ENCODE measurements at regions not wholly inside any gene's neighbourhood (a gene's known extent, or its start where the extent isn't known, plus 50 kb on each side); places are given as distances from the start of the nearest gene placed in this dataset.
A peak's percentile ranks its signal among the peaks of the same experiment; 100 is the strongest.

DNA sequence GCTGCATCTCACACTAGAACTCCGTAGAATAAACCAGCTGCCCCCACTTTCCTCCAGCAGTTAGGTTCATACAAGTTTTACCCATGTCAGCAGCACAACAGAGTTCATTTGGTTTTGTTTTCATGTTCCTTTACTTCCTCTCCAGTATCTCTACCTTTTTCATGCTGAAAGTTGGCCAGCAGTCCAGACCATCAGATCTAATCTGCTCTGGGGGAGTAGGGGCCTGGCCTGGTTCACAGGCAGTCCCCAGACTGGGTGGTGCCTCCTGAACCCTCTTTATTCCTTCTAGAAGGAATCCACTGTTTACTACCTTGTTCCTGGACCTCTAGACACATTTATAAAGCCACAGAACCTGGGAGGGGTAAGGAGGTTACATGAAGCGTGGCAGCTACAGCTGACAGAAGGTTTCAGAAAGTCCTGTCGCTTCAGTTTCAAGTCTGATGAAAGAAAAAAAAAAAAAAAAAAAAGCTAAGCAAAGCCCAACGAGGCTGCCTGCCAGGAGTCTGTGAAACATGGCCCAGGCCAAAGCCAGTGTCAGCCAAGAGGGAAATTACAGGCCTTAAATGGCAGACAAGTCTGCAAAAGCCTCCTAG, 184.6 kb upstream of the JUN start:
- Histone ChIP-seq H4K20me1 (replicated peaks; ENCODE audit: control insufficient read depth, insufficient read depth, low read length) (no peaks in the 10 kb centered on the region), H3K9me3 (replicated peaks; ENCODE audit: control insufficient read depth, insufficient read depth, low read depth, low read length) (no peaks in the 10 kb centered on the region), H3K4me3 (no peak overlapping the region), H3K79me2 (ENCODE audit: control insufficient read depth, insufficient read depth, low read length) (no peaks in the 10 kb centered on the region), H3K9ac (ENCODE audit: insufficient read depth in 1 of 2, low read depth in 2 of 2, low read length in 2 of 2) (peak overlapping the region; percentile 39 to 70; a peak in 2 of 4 replicates), H2AFZ (ENCODE audit: low read depth, low read length) (peak overlapping the region; percentile 84), H3K9me1 (ENCODE audit: control insufficient read depth, insufficient read depth, low read length) (no peaks in the 10 kb centered on the region), H3K4me2 (ENCODE audit: insufficient read depth, low read length) (peak overlapping the region; percentile 64; the same call in 1 of the 2 replicates), H3K27me3 (ENCODE audit: control insufficient read depth in 2 of 2, insufficient read depth in 2 of 2, low read length in 2 of 2) (no peaks in the 10 kb centered on the region), H3K36me3 (ENCODE audit: control insufficient read depth, insufficient read depth, low read length) (no peaks in the 10 kb centered on the region), H3K4me1 (replicated peaks in 1 of 2; ENCODE audit: control insufficient read depth in 2 of 2, insufficient read depth in 2 of 2, low read length in 2 of 2) (peaks cover 3 to 27% of the 10 kb centered on the region in 2 experiments; a peak in 4 of 5 replicates), H3K27ac (ENCODE audit: extremely low read depth, low read depth, low read length) (peak overlapping the region; percentile 58)
- FAIRE-seq: peak; percentile 79
- intact Hi-C loops (cut with micrococcal nuclease) (loop anchor here (5.0 kb wide), 1 partner anchor 86 kb away; no protein-coding TSS in a partner anchor), in situ Hi-C loops (cut with MboI) (no loop called here)
- POLR2A ChIA-PET: interaction anchor here (1.0 kb wide), 1 partner anchor 87 kb away, joined by 3 read pairs; no protein-coding TSS in a partner anchor
- CTCF ChIA-PET (ENCODE audit: low intra/inter-chr PET ratio): no interaction called here
- WGBS (ENCODE audit: insufficient coverage, low coverage, missing lambda C conversion rate): 13% methylated on average over 4 of the region's 4 CpGs
- BruUV-seq (replicated peaks): no TSS peak
- DNase-seq (ENCODE audit: extremely low read depth in 1 of 4, low spot score in 3 of 4): peak; percentile 26 to 76 (median 46)
- peak; percentile 89 for ATAC-seq
- TF ChIP-seq JUND (IDR thresholded peaks at IDR 0.05; ENCODE audit: borderline replicate concordance, low read depth, low read length) (peak; percentile 20; the same call in 1 of the 2 replicates), JUND (tag; IDR thresholded peaks at IDR 0.05; ENCODE audit: borderline replicate concordance, low read depth, low read length) (peak; percentile 67; the same call in 1 of the 3 replicates), NFIX (CRISPR knock-in tag; IDR thresholded peaks at IDR 0.05; ENCODE audit: low read depth) (no peak), ETV6 (IDR thresholded peaks at IDR 0.05; ENCODE audit: borderline replicate concordance in 1 of 2, low read depth in 2 of 2, low read length in 1 of 2) (no peak), ETV6 (CRISPR knock-in tag; IDR thresholded peaks at IDR 0.05; ENCODE audit: borderline replicate concordance) (no peak), SAFB (IDR thresholded peaks at IDR 0.05; ENCODE audit: borderline replicate concordance, low read depth, low read length) (no peak), ETV5 (CRISPR knock-in tag; IDR thresholded peaks at IDR 0.05; ENCODE audit: low read depth) (no peak), IFI16 (CRISPR knock-in tag; IDR thresholded peaks at IDR 0.05) (no peak), GATA2 (CRISPR knock-in tag; IDR thresholded peaks at IDR 0.05) (0 out of 2 replicates have a peak, but pooled peaks have one; percentile 51), L3MBTL2 (IDR thresholded peaks at IDR 0.05) (peak; percentile 48; the same call in 1 of the 2 replicates), MYBL2 (IDR thresholded peaks at IDR 0.05; ENCODE audit: low read depth) (no peak), MYBL2 (CRISPR knock-in tag; IDR thresholded peaks at IDR 0.05; ENCODE audit: borderline replicate concordance) (no peak), BRD9 (IDR thresholded peaks at IDR 0.05; ENCODE audit: low read depth, partially characterized antibody) (no peak), DIDO1 (tag; IDR thresholded peaks at IDR 0.05; ENCODE audit: low read depth) (no peak)
- TF ChIP-seq, protein P1, sequence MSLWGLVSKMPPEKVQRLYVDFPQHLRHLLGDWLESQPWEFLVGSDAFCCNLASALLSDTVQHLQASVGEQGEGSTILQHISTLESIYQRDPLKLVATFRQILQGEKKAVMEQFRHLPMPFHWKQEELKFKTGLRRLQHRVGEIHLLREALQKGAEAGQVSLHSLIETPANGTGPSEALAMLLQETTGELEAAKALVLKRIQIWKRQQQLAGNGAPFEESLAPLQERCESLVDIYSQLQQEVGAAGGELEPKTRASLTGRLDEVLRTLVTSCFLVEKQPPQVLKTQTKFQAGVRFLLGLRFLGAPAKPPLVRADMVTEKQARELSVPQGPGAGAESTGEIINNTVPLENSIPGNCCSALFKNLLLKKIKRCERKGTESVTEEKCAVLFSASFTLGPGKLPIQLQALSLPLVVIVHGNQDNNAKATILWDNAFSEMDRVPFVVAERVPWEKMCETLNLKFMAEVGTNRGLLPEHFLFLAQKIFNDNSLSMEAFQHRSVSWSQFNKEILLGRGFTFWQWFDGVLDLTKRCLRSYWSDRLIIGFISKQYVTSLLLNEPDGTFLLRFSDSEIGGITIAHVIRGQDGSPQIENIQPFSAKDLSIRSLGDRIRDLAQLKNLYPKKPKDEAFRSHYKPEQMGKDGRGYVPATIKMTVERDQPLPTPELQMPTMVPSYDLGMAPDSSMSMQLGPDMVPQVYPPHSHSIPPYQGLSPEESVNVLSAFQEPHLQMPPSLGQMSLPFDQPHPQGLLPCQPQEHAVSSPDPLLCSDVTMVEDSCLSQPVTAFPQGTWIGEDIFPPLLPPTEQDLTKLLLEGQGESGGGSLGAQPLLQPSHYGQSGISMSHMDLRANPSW (CRISPR knock-in tag; IDR thresholded peaks at IDR 0.05): no peak
- TF ChIP-seq, protein P2, sequence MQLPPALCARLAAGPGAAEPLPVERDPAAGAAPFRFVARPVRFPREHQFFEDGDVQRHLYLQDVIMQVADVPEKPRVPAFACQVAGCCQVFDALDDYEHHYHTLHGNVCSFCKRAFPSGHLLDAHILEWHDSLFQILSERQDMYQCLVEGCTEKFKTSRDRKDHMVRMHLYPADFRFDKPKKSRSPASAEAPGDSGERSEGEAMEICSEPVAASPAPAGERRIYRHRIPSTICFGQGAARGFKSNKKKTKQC (CRISPR knock-in tag; IDR thresholded peaks at IDR 0.05): no peak
- TF ChIP-seq, protein P3, sequence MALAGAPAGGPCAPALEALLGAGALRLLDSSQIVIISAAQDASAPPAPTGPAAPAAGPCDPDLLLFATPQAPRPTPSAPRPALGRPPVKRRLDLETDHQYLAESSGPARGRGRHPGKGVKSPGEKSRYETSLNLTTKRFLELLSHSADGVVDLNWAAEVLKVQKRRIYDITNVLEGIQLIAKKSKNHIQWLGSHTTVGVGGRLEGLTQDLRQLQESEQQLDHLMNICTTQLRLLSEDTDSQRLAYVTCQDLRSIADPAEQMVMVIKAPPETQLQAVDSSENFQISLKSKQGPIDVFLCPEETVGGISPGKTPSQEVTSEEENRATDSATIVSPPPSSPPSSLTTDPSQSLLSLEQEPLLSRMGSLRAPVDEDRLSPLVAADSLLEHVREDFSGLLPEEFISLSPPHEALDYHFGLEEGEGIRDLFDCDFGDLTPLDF (CRISPR knock-in tag; IDR thresholded peaks at IDR 0.05): no peak
